HG03432 (cell line): ENCODE measurements at regions not wholly inside any gene's neighbourhood (a gene's known extent, or its start where the extent isn't known, plus 50 kb on each side); places are given as distances from the start of the nearest gene placed in this dataset.
A peak's percentile ranks its signal among the peaks of the same experiment; 100 is the strongest.
"Not testable (repeated sequence)": the region's sequence is repeated elsewhere in the genome, so short reads cannot be mapped to it uniquely, and the experiment has no call there.

Experiments used
- ATAC-seq: cut with Tn5 transposase; IDR thresholded peaks from one replicate; pipeline ENCODE4 v1.9.1; 2021; ENCODE audit warnings: mild to moderate bottlenecking, moderate library complexity; ENCODE audit not compliant: unreplicated experiment

DNA sequence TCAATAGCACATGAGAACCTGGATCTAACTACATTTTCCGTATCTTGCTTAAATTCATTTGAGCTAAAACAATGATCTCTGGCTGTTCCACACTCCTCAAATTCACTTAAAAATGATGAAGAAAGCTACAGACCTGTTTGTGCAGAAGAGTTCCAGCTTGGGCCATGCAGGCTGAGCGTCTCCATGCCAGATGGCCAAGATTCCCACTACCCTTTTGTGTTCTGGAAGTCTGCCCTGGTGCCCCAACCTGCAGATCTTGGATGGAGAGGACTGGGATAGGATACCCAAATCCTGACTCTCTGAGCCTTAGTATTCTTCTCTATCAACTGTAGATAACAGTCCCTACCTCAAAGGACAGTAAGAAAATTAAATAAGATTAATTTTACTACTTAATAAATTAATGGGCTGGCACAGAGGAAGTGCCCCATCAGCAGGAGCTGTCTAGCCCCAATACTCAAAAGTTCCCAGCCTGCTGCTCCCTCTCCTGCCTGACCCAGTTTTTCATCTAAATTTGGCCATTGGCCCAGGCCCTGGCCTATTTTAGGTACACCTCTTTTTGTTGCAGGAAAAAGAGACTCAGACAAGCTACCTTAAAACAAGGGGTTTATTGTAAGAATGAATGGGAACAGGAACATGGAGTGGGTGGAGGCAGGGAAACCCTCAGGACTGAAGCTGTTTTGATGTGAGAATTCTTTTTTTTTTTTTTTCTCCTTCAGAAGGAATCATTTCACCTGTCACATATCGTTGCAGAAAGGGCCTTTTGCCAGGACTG is 81.4 kb upstream of the GRK3 start:
- no peak for ATAC-seq

DNA sequence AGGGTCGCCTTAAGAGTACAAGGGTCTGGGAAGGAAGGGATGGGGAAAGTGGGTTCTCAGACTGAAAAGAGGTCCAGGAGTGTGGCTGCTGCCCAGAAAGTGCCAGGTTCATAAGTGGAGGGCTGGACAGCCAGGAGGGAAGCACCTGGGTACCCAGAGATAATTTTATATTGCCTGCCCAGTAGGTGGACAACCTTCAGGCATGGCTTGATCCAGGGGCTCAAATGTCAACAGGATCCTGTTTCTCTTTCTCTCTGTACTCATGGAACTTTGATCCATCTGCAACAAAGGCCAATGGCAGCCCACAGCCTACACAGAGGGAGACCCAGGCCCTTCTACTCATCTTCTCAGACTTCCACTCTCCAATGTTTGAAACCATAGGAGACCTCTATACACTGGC is 80.5 kb upstream of the GRK3 start:
- ATAC-seq: no peak

DNA sequence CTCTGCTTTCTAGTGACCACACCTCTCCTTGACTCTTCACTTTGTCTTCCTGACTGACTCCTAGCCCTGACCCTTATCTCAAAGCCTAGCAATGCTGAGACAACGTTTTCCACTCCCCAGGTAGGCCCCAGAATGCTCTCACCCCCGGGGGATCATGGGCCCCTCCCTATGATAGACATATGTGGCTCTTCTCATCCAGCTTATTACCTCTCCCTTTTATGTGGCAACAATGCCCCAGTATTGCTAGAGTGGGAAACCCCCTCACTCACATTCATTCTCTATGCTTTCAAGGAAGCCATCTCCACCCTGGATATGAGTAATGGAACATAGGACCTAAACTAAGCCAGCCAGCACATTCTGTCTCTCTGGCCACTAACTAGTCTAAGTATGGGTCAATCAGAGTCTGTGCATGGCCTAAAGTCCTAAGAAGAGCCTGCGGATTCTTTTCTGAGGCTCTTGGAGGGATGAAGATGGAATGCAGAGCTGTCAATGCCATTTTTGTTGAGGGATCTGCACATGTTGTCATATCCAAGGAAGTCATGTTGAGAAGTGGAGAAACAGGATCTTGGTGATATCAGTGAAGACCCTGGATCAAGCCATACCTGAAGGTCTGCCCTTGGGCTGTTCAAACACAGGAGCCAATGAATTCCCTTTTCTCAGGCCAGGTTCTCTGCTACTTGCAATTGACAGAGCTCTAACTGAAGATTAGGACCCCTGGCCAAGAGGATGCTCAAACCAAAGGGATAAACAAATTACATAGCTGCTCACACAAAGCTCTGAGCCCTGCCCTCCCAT is 79.8 kb upstream of the GRK3 start:
- no peak for ATAC-seq

DNA sequence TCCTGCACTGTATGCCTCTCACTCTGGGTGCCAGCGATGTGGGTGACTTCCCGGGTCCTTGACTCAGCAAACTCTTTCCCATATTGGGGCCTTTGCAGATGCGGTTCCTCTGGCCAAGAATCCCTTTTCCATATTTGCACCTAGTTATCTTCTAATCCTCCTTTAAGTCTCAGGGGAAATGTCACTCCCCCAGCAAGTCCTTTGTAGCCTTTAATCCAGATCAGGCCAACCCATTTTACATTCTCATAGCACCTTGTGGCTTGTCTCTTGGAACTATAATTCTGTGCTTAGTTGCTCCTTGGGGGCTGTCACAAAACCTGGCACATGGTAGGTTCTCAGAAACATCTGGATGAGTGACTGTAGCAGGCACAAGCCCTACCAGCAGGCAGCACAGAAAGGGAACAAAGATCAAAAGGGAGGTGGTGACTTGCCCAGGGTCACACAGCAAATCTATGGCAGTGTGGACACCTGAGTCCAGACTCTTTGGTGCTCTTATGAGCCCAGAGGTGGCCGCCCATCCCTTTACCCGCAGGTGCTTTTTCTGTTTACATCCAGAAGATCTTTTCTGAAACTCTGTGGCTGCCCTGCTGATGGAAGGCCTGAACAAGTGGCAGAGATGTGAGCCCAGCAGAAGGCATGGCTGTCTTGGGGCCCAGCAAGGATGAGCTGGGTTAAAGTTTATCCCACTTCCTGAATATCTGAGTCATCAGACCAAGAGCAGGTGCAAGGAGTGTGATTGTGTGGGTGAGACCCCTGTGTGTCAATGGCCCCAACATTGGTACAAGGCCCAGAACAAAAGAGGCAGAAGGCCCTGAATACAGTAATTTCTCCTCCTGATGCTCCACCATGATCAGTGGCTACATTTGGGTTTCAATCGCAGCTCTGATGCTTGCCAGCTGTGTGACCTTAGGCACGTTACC is 78.6 kb upstream of the GRK3 start:
- ATAC-seq: peak; percentile 66

DNA sequence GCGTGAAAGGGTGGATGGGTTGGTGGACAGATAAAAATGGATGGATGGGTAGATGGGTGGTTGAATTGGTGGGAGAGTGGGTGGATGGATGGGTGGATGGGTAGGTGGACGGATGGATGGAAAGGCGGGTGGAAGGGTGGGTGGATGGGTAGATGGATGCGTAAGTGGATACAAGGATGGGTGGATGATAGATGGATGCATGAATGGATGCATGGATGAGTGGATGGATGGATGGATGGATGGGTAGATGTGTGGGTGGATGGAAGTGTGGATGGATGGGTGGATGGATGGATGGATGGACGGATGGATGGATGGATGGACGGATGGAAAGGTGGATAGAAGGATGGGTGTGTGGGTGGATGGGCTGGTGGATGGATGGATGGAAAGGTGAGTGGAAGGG is 77.0 kb upstream of the GRK3 start:
- ATAC-seq: no peak

DNA sequence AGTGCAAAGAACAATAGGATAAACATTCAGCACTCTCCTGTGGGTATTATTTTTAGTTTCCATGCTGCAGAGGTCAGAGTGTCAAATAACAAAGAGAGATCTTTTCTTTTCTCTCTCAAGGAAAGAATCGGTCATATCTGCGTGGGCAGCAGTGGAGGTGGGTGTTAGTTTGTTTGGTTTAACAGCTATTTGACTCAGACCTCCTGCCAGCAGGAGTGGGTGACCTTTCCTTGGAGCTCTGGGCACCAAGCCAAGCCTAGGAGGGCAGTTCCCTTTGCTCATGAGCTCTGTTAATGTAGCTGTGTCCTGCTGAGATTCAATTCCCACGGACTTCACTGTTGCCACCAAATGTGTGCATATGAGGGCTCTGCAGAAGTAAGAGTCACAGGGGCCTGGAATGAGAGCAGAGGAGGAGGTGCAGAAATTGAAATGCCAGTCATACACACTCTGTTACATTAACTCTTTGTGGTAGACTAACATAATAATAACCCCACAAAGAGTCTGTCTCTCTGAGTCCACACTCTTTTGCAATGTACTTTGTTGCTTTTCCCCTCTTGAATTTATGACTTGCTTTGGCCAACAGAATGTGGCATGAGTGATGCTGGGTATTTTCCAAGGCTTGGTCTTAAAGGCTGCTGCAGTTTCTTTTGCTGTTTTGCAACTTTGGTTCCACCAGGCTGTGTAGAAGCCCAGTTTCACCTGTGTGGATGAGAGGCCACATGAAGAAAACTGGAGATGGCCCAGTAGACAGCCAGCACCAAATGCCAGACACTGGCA is 76.0 kb upstream of the GRK3 start:
- no peak for ATAC-seq

DNA sequence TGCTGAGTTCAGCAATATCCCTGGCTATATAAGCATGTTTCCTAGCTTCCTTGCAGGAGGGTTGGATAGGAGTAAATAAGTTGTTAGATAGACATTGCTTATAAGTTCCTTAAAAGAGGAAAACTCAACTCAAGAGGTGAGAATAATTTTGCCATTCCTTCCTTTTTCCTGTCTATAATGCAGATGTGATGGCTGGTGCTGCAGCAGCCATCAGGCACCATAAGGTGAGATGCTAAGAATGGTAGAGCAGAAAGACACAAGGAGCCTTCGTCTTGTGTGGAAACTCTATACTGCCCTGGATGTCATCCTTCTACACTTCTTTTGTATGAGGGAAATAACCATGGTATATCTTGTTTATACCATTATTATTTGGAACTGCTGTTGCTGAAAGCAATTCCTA is 74.5 kb upstream of the GRK3 start:
- ATAC-seq: no peak

DNA sequence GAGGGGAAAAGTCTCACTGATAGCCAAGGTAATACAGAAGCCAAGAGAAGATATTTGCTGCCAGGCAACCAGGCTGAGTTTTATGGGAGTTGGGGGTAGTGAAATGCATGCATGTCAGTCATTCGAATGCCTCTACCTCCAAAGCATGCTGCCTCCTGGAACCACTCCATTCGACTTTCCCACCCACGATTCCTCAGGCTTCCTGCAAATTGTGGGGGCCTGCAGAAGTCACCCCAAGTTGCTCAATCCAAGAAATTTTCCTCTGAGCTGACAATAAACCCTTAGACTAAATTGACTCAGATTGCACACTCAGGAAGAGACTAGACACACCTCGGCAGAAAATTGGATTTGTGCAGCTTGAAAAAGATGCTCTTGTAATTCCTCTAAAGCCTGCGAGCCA is 73.6 kb upstream of the GRK3 start:
- ATAC-seq: no peak

DNA sequence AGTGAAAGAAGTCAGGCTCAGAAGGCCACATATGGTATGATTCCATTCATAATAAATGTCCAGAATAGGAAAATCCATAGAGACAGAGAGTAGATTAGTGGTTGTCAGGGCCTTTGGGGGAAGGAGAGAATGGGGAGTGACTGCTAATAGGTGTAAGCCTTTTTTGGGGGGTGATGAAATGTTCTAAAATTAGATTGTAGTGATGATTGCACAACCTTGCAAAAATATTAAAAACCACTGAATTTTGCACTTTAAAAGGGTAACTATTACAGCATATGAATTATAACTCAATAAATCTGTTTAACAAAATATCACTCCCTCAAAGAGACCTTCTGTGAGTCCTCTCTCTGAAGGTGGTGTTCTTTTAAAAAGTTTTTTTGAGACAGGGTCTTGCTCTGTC is 72.3 kb upstream of the GRK3 start:
- ATAC-seq: no peak

DNA sequence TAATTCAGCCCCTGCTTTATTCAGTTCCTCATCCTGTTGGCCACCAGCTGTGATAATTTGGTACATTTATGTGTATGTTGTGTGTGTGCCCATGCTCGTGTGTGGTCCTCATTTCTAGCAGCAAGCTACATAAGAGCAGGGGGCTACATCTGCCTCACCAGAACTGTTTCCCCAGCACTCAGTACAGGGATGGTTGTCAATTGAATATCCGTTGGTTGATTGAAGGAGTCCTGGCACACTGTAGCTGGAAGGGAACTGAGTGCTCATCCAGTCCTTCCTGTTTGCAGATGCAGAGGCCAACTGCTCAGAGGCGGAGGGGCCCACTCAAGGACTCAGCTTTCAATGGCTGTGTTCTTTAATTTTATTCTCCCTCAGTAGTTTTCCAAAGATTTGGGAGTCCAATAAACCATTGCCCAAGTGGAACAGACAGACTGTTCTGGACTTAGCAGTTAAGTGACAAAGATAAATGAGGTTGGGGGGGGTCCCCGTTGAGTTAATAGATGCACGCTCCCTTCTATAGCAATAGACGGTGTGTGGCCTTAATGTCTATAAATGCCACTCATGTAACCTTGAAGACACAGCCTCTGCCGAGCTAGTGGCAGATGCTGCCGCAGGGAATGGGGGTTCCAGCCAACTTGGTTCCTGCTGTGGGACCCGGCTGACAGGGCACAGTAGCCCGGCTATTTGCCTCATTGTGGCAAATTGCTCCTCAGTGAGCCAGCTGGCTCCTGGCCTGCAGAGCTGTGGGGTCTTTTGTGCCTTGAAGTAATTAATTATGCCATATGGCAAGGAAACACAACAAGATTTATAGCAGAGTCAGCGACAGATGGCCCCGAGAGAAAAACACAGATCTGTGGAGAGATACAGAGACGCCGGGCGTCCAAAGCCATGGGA is 71.4 kb upstream of the GRK3 start:
- ATAC-seq: no peak

DNA sequence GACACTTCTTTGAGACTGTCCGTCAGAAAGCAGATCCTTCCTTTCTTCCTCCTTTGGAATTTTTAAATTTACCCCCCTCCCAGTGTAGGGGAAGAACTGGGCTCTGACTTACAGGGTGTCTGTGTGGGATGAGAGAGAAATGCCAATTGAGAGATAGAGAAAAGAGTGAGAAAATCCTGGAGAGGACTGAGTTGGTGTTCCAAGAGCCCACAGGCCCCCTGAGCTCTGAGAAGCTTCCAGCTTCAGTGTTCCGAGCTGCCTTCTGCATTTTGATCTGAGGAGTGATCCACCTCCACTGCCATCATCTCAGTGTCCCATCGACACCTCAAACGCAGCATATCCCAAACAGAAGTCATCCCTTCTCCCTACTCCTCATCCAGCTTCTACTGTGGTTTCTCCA is 70.7 kb upstream of the GRK3 start:
- no peak for ATAC-seq

DNA sequence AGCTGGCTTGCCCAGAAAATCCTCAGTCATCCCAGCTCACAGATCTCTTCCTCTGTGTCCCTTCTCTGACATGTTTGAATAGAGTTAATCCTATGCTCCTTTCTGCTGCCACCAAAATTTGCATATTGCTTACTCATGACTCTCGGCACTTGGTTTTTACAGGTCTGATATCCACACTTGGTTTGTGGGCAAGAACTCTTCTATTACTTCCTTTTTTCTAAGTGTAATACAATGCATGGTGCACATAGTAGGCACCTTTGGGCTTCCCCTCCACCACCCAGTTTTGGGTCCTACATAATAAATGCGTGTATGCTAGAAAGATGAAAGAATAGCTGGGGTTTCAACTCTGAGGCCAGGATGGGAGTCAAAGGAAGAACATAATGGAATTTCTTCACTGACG is 69.7 kb upstream of the GRK3 start:
- peak; percentile 75 for ATAC-seq

DNA sequence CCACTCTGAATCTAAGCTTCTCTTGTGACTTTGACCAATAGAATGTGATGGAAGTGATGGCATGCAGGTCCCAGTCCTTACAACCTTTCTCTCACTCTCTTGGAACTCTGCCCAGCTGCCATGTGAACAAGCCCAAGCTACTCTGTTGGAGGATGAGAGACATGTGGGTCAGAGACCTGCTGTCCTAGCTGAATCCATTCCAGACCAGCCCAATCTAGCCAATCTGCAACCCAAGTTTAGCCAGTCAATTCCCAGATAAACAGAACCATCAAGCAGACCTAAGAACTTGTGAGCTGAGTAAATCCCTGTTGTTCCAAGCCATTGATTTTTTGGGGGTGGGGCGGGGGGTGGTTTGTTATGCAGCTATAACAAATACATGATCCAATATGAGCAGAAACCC is 69.2 kb upstream of the GRK3 start:
- no peak for ATAC-seq

DNA sequence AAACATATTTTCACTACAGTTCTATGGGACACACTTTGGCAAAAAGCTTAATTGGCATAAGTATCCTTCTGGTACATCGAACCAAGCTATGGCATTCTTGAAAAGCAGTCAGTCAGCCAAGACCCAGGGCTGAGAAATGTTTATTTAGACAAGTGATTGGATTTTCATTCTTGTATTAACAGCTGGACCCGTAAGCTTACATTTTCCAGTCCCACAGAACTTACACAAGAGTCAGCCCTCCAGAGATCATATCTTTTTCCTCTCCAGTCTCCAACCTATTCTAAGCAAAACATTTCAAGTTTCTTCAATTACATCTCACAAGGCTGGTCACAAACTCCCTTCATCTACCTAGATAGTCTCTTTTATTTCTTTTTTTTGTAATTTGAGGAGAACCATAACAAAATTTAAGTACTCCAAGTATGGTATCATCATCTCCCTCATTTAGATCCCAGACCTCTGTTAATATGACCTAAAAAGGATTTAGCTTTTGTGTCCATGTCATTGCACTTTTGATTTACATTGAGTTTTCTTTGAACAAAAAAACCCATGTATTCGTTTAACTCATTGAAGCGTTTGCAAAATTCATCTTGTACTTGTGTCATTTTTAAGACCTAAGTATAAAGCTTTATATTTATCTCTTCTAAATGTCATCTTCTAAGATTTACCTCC is 67.9 kb upstream of the GRK3 start:
- no peak for ATAC-seq

DNA sequence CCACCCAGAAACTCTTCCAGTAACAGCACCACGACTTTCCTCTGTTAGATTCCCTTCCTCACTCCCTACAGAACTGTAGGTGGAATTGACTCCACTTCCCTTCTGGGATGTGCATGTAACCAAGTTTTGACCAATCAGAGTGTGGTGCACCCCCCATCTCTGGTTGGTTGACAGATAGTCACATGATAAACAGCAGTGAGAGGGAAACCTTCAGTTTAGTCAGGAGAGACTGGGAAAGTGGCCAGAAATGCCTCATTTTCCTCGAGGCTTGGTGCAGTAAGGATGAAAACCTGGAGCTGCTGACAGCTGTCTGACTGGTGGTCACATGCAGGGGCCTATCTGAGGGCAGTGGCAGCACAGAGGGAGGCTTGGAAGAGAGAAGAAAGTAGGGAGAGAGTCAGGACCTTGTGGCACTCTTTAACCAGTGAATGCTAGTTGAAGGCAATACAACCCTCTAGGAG is 67.3 kb upstream of the GRK3 start:
- no peak for ATAC-seq

DNA sequence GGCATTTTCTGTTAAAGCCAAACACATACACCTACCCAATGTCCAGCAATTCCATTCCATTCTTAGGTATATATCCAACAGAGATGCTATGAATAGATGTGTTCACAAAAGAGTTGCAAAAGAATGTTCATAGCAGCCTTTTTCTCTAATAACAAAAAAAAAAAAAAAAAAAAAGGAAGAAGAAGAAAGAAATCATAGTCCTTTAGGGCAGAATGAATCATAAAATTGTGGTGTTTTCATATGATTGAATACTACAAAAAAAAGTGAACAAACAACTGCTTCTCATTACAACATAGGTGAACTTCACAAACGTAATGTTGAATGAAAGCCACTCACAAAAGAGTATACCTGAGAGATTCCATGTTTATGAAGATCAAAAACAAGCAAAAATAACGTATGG is 66.8 kb upstream of the GRK3 start:
- ATAC-seq: no peak

DNA sequence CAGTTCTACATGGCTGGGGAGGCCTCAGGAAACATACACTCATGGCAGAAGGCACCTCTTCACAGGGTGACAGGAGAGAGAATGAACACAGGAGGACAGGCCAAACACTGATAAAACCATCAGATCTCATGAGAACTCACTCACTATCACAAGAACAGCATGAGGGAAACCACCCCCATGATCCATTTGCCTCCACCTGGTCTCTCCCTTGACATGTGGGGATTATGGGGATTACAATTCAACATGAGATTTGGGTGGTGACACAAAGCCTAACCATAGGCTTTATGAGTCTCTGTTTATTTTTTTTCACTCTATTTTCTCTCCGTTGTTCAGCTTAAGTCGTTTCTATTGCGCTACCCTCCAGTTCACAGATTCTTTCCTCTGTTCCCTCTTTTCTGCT is 63.8 kb upstream of the GRK3 start:
- ATAC-seq: not testable (repeated sequence)

DNA sequence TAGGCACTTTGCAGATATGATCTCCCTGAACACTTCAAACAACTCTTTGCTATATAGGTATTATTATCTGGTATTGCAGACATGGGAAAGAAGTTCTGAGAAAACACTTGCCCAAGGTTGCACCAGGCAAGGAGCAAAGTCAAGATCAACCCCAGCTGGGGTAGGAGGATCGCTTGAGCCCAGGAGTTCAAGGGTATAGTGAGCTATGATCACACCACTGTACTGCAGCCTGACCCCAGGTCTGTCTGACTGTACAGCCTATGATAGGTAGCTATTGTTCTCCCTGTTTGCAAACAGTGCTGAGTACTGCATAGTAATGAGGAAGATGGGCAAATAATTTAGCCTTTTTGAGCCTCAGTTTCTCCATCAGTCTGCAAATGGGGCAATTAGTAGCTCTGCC is 60.5 kb upstream of the GRK3 start:
- ATAC-seq: not testable (repeated sequence)

DNA sequence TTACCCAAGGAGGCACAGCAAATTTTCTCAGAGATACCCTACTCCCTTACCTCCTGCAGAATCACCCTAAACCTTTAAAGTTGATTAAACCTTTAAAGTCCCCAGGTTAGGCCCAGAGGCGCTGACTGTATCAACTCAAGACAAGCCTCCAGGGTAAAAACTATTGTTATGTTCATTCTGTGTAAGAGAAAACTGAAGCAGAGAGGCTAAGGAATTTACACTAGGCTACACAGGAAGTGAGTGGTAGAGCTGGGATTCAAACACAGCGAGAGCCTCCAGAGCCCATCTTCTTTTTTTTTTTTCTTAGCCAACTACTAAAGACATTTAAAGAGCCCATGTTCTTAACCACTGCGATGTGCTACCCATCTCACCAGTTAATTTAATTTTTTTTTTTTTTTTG is 56.3 kb upstream of the GRK3 start:
- ATAC-seq: no peak
